ENCODE measurements at regions not wholly inside any gene's neighbourhood (a gene's known extent, or its start where the extent isn't known, plus 50 kb on each side); places are given as distances from the start of the nearest gene placed in this dataset.

DNA sequence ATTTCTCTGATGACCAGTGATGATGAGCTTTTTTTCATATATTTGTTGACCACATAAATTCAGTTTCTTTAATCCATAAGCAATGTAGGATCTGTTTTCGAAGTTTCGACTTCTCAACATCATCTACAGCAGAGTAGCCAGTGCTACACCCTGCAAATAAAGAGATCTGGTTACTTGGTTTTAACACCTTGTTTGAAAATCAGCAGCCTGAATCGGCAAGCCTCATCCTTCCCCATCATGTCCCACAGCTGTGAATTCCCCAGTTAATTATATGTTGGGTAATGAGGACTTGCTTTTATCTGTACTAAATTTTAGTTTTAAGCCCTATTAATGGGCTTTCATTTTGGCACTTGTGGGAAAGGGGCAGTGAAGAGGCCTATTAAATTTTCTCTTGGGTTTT, 80.6 kb downstream of the BMP2 start:
- no peak overlapping the region for H3K4me2 ChIP-seq (ENCODE audit: insufficient read depth, low read length, poor library complexity, severe bottlenecking)
- no peak overlapping the region for H2BK5ac ChIP-seq (ENCODE audit: low read length)
- H3K4ac ChIP-seq (ENCODE audit: low read length): no peak overlapping the region
- no peak overlapping the region for H3K23ac ChIP-seq (ENCODE audit: low read depth, low read length, poor library complexity)
- H2BK15ac ChIP-seq (ENCODE audit: low read length): no peak overlapping the region
- DNase-seq (ENCODE audit: low spot score): no peak
- no peak overlapping the region for H3K27ac ChIP-seq (replicated peaks; ENCODE audit: low read length)
- no peak overlapping the region for H3K18ac ChIP-seq (ENCODE audit: low read length)
- no peak overlapping the region for H2AK5ac ChIP-seq (ENCODE audit: low read depth, low read length)
- no peak overlapping the region for H4K8ac ChIP-seq (ENCODE audit: low read depth, low read length)
- H3K27me3 ChIP-seq (ENCODE audit: control insufficient read depth in 3 of 3, insufficient read depth in 3 of 3, low read depth in 1 of 3, low read length in 3 of 3): no peaks in the 10 kb centered on the region
- H3K9me3 ChIP-seq (replicated peaks in 1 of 2; ENCODE audit: control insufficient read depth in 2 of 2, insufficient read depth in 1 of 2, low read depth in 1 of 2, low read length in 2 of 2): no peaks in the 10 kb centered on the region
- no peak overlapping the region for H3K9ac ChIP-seq (ENCODE audit: low read depth, low read length, poor library complexity)
- no peaks in the 10 kb centered on the region for H3K79me1 ChIP-seq (ENCODE audit: low read depth, low read length)
- no peaks in the 10 kb centered on the region for H3K4me1 ChIP-seq (ENCODE audit: control insufficient read depth in 2 of 2, insufficient read depth in 1 of 2, low read depth in 1 of 2, low read length in 2 of 2)
- WGBS, 2 donors (ENCODE audit: extremely low coverage in 2 of 2, insufficient read length in 2 of 2, insufficient replicate concordance in 1 of 2): no CpG with 5 or more reads among the region's 3 CpGs
- no peak overlapping the region for H2BK120ac ChIP-seq (ENCODE audit: low read depth, low read length)
- H3K36me3 ChIP-seq (replicated peaks in 1 of 2; ENCODE audit: control insufficient read depth in 2 of 2, insufficient read depth in 2 of 2, low read length in 2 of 2): no peaks in the 10 kb centered on the region
- no peak overlapping the region for H3K14ac ChIP-seq (ENCODE audit: low read length)
- no peak overlapping the region for H4K91ac ChIP-seq (ENCODE audit: low read depth, low read length, poor library complexity)
- H3K4me3 ChIP-seq (ENCODE audit: low read length in 2 of 2): no peak overlapping the region
- H2BK12ac ChIP-seq (ENCODE audit: low read length): no peak overlapping the region
- H2AFZ ChIP-seq (ENCODE audit: low read length): no peak overlapping the region

DNA sequence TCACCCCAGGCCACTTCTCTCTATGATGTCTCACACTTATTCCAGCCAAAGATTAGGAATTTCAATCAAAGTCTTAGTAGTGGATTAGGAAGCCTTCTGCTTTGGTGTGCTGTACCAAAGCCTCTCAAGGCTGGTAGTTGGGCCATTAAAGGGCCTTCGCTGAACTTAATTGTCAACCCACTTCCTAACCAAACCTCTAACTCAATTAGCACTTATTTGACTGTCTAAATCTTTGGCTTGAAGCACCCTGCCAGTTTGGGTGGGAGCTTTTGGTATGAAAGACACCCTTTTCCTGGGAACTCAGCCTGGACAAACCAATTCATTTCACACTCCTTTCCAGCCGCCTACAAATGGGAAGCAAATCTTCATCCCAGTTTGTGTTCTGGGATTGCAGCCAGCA, 81.5 kb downstream of the BMP2 start:
- Histone ChIP-seq H2BK120ac (ENCODE audit: low read depth, low read length) (no peak overlapping the region), H3K79me1 (ENCODE audit: low read depth, low read length) (no peaks in the 10 kb centered on the region), H2BK15ac (ENCODE audit: low read length) (no peak overlapping the region), H3K4me3 (ENCODE audit: low read length in 2 of 2) (no peak overlapping the region), H4K8ac (ENCODE audit: low read depth, low read length) (no peak overlapping the region), H3K27ac (replicated peaks; ENCODE audit: low read length) (no peak overlapping the region), H2BK5ac (ENCODE audit: low read length) (no peak overlapping the region), H3K14ac (ENCODE audit: low read length) (no peak overlapping the region), H3K23ac (ENCODE audit: low read depth, low read length, poor library complexity) (no peak overlapping the region), H3K27me3 (ENCODE audit: control insufficient read depth in 3 of 3, insufficient read depth in 3 of 3, low read depth in 1 of 3, low read length in 3 of 3) (no peaks in the 10 kb centered on the region), H3K18ac (ENCODE audit: low read length) (no peak overlapping the region), H3K9me3 (replicated peaks in 1 of 2; ENCODE audit: control insufficient read depth in 2 of 2, insufficient read depth in 1 of 2, low read depth in 1 of 2, low read length in 2 of 2) (no peaks in the 10 kb centered on the region), H3K4ac (ENCODE audit: low read length) (no peak overlapping the region), H3K36me3 (replicated peaks in 1 of 2; ENCODE audit: control insufficient read depth in 2 of 2, insufficient read depth in 2 of 2, low read length in 2 of 2) (no peaks in the 10 kb centered on the region), H3K4me2 (ENCODE audit: insufficient read depth, low read length, poor library complexity, severe bottlenecking) (no peak overlapping the region), H3K4me1 (ENCODE audit: control insufficient read depth in 2 of 2, insufficient read depth in 1 of 2, low read depth in 1 of 2, low read length in 2 of 2) (no peaks in the 10 kb centered on the region), H2AK5ac (ENCODE audit: low read depth, low read length) (no peak overlapping the region), H4K91ac (ENCODE audit: low read depth, low read length, poor library complexity) (no peak overlapping the region), H2AFZ (ENCODE audit: low read length) (no peak overlapping the region), H2BK12ac (ENCODE audit: low read length) (no peak overlapping the region), H3K9ac (ENCODE audit: low read depth, low read length, poor library complexity) (no peak overlapping the region)
- WGBS, 2 donors (ENCODE audit: extremely low coverage in 2 of 2, insufficient read length in 2 of 2, insufficient replicate concordance in 1 of 2): no CpG with 5 or more reads among the region's 2 CpGs
- no peak for DNase-seq (ENCODE audit: low spot score)

DNA sequence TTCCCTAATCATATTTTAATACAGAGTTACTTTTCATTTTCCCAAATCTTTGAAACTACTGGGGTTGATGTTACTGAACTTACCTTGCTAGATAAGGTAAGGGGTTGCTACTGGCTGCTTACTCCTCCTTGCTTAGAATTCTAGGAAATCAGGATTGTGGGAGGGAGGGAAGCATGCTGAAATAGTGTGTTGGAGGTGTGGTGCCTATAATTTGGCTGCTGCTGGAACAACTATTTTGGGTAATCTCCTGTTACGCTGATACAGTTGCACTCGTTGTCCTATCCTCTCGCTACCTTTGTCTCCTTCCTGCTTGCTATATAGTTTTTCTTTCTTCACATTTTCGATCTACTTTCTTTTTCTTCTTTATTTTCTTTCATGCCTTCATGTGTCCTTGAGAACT, 83.7 kb downstream of the BMP2 start:
- Histone ChIP-seq H3K14ac (ENCODE audit: low read length) (no peak overlapping the region), H3K23ac (ENCODE audit: low read depth, low read length, poor library complexity) (no peak overlapping the region), H2BK12ac (ENCODE audit: low read length) (no peak overlapping the region), H3K4ac (ENCODE audit: low read length) (no peak overlapping the region), H4K91ac (ENCODE audit: low read depth, low read length, poor library complexity) (no peak overlapping the region), H2AFZ (ENCODE audit: low read length) (no peak overlapping the region), H3K4me1 (ENCODE audit: control insufficient read depth in 2 of 2, insufficient read depth in 1 of 2, low read depth in 1 of 2, low read length in 2 of 2) (no peaks in the 10 kb centered on the region), H4K8ac (ENCODE audit: low read depth, low read length) (no peak overlapping the region), H2AK5ac (ENCODE audit: low read depth, low read length) (no peak overlapping the region), H3K9me3 (replicated peaks in 1 of 2; ENCODE audit: control insufficient read depth in 2 of 2, insufficient read depth in 1 of 2, low read depth in 1 of 2, low read length in 2 of 2) (no peaks in the 10 kb centered on the region), H3K79me1 (ENCODE audit: low read depth, low read length) (no peaks in the 10 kb centered on the region), H3K18ac (ENCODE audit: low read length) (no peak overlapping the region), H3K27me3 (ENCODE audit: control insufficient read depth in 3 of 3, insufficient read depth in 3 of 3, low read depth in 1 of 3, low read length in 3 of 3) (no peaks in the 10 kb centered on the region), H3K27ac (replicated peaks; ENCODE audit: low read length) (no peak overlapping the region), H3K36me3 (replicated peaks in 1 of 2; ENCODE audit: control insufficient read depth in 2 of 2, insufficient read depth in 2 of 2, low read length in 2 of 2) (no peaks in the 10 kb centered on the region), H3K4me3 (ENCODE audit: low read length in 2 of 2) (no peak overlapping the region), H2BK15ac (ENCODE audit: low read length) (no peak overlapping the region), H3K4me2 (ENCODE audit: insufficient read depth, low read length, poor library complexity, severe bottlenecking) (no peak overlapping the region), H3K9ac (ENCODE audit: low read depth, low read length, poor library complexity) (no peak overlapping the region), H2BK120ac (ENCODE audit: low read depth, low read length) (no peak overlapping the region), H2BK5ac (ENCODE audit: low read length) (no peak overlapping the region)
- DNase-seq (ENCODE audit: low spot score): no peak
- no CpG with 5 or more reads among the region's 4 CpGs for WGBS, 2 donors (ENCODE audit: extremely low coverage in 2 of 2, insufficient read length in 2 of 2, insufficient replicate concordance in 1 of 2)

DNA sequence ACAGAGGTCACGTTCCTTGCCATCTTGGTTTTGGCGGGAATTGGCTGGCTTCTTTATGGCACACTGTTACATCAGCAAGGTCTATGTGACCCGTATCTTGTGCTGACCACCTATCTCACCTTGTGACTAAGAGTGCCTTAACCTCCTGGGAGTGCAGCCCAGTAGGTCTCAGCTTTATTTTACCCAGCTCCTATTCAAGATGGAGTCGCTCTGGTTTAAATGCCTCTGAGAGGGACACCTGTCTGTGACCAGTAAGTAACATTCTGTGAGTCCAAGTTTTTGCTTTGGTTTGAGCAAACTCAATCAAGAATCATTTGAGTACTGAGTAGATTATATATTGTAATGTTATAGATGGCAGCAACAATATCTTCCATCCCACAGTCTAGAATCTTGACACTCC, 85.0 kb downstream of the BMP2 start:
- no peak overlapping the region for H3K23ac ChIP-seq (ENCODE audit: low read depth, low read length, poor library complexity)
- no peak for DNase-seq (ENCODE audit: low spot score)
- H2BK15ac ChIP-seq (ENCODE audit: low read length): no peak overlapping the region
- no peak overlapping the region for H2BK5ac ChIP-seq (ENCODE audit: low read length)
- H3K4me1 ChIP-seq (ENCODE audit: control insufficient read depth in 2 of 2, insufficient read depth in 1 of 2, low read depth in 1 of 2, low read length in 2 of 2): no peaks in the 10 kb centered on the region
- H3K4ac ChIP-seq (ENCODE audit: low read length): no peak overlapping the region
- H3K18ac ChIP-seq (ENCODE audit: low read length): no peak overlapping the region
- no peak overlapping the region for H3K4me3 ChIP-seq (ENCODE audit: low read length in 2 of 2)
- no CpG with 5 or more reads among the region's 4 CpGs for WGBS, 2 donors (ENCODE audit: extremely low coverage in 2 of 2, insufficient read length in 2 of 2, insufficient replicate concordance in 1 of 2)
- no peak overlapping the region for H2BK12ac ChIP-seq (ENCODE audit: low read length)
- H3K9ac ChIP-seq (ENCODE audit: low read depth, low read length, poor library complexity): no peak overlapping the region
- H2AFZ ChIP-seq (ENCODE audit: low read length): no peak overlapping the region
- no peaks in the 10 kb centered on the region for H3K36me3 ChIP-seq (replicated peaks in 1 of 2; ENCODE audit: control insufficient read depth in 2 of 2, insufficient read depth in 2 of 2, low read length in 2 of 2)
- H2AK5ac ChIP-seq (ENCODE audit: low read depth, low read length): no peak overlapping the region
- H3K9me3 ChIP-seq (replicated peaks in 1 of 2; ENCODE audit: control insufficient read depth in 2 of 2, insufficient read depth in 1 of 2, low read depth in 1 of 2, low read length in 2 of 2): no peaks in the 10 kb centered on the region
- no peaks in the 10 kb centered on the region for H3K79me1 ChIP-seq (ENCODE audit: low read depth, low read length)
- H3K4me2 ChIP-seq (ENCODE audit: insufficient read depth, low read length, poor library complexity, severe bottlenecking): no peak overlapping the region
- no peak overlapping the region for H2BK120ac ChIP-seq (ENCODE audit: low read depth, low read length)
- H4K91ac ChIP-seq (ENCODE audit: low read depth, low read length, poor library complexity): no peak overlapping the region
- no peak overlapping the region for H3K27ac ChIP-seq (replicated peaks; ENCODE audit: low read length)
- H3K27me3 ChIP-seq (ENCODE audit: control insufficient read depth in 3 of 3, insufficient read depth in 3 of 3, low read depth in 1 of 3, low read length in 3 of 3): no peaks in the 10 kb centered on the region
- H3K14ac ChIP-seq (ENCODE audit: low read length): no peak overlapping the region
- H4K8ac ChIP-seq (ENCODE audit: low read depth, low read length): no peak overlapping the region

All from neuronal stem cell (in vitro differentiated cells).